Suprapubic skin (tissue), 4 donors: ENCODE measurements at regions not wholly inside any gene's neighbourhood (a gene's known extent, or its start where the extent isn't known, plus 50 kb on each side); places are given as distances from the start of the nearest gene placed in this dataset.

Experiments used
- DNase-seq, 2 donors: peaks; one replicate each; pipeline ENCODE4 v3.0.0-alpha.2; 2019; ENCODE audit warnings: low spot score in 2 of 2
- H3K27ac ChIP-seq: fragments of 200-600 bp; sonication (generic); one replicate; pipeline ENCODE4 v1.5.1; 2019
- H3K27me3 ChIP-seq: fragments of 200-600 bp; sonication (generic); one replicate; pipeline ENCODE4 v1.5.1; 2019
- H3K36me3 ChIP-seq: fragments of 200-600 bp; sonication (generic); one replicate; pipeline ENCODE4 v1.5.1; 2019
- H3K4me1 ChIP-seq: fragments of 200-600 bp; sonication (generic); one replicate; pipeline ENCODE4 v1.5.1; 2019
- H3K4me3 ChIP-seq: fragments of 200-600 bp; sonication (generic); one replicate; pipeline ENCODE4 v1.5.1; 2019; ENCODE audit warnings: mild to moderate bottlenecking
- H3K9me3 ChIP-seq: fragments of 200-600 bp; sonication (generic); one replicate; pipeline ENCODE4 v1.5.1; 2019
- CTCF ChIP-seq, 2 donors: fragments of 200-600 bp in 1 of 2; fragments of 450-650 bp in 1 of 2; sonication (generic) in 1 of 2; IDR thresholded peaks; one replicate each; pipeline ENCODE4 v1.5.1; 2016 to 2019; ENCODE audit warnings: antibody characterized with exemption in 2 of 2, mild to moderate bottlenecking in 1 of 2, moderate library complexity in 1 of 2
- EP300 ChIP-seq: sonication (generic); formaldehyde crosslinking; IDR thresholded peaks from one replicate; pipeline ENCODE4 v1.6.1; 2017; ENCODE audit warnings: antibody characterized with exemption
- POLR2A ChIP-seq, 2 donors: fragments of 450-650 bp; IDR thresholded peaks; one replicate each; pipeline ENCODE4 v1.6.1; 2017; ENCODE audit warnings: antibody characterized with exemption in 2 of 2, mild to moderate bottlenecking in 2 of 2, moderate library complexity in 2 of 2
- POLR2AphosphoS5 ChIP-seq, 3 donors: sonication (generic); formaldehyde crosslinking; IDR thresholded peaks; one replicate each; pipeline ENCODE4 v1.6.1; 2017; ENCODE audit warnings: antibody characterized with exemption in 3 of 3
- WGBS: methylation state at CpG from one replicate; pipeline ENCODE4 v1.1.5; 2018; 5-methylcytosine and 5-hydroxymethylcytosine counted together

DNA sequence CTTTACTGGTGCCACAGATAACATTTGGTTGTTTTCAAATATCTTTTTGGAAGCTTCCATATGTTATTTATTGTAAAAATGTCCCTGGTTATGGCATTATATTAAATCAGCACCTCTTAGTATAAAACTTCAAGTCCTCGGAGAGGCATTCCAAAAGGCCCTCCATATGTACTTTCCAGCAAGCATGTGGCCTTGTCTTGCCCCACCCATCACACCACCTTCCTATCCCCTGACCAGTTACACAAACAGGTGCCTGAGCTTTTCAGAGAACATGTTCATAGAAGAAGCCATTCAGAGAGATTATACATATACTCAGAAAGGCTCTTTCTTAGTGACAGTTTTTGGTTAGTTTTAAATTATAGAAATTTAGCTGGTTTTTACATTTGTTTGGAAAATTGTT is 92.4 kb upstream of the PRKG1 start:
- no peaks in the 10 kb centered on the region for H3K9me3 ChIP-seq
- H3K36me3 ChIP-seq: no peaks in the 10 kb centered on the region
- DNase-seq: no peak
- H3K27ac ChIP-seq: no peak overlapping the region
- TF ChIP-seq CTCF (IDR thresholded peaks at IDR 0.05): no peak
- no peak for TF ChIP-seq EP300
- no peak for TF ChIP-seq POLR2AphosphoS5 (IDR thresholded peaks at IDR 0.05)
- TF ChIP-seq POLR2A (IDR thresholded peaks at IDR 0.05): no peak
- 86% methylated on average over 1 of the region's 1 CpG for WGBS
- H3K4me1 ChIP-seq: no peaks in the 10 kb centered on the region
- no peaks in the 10 kb centered on the region for H3K27me3 ChIP-seq
- H3K4me3 ChIP-seq: no peak overlapping the region

- WGBS: 52% methylated on average over 4 of the region's 4 CpGs
- Histone ChIP-seq H3K9me3 (no peaks in the 10 kb centered on the region), H3K36me3 (no peaks in the 10 kb centered on the region)
Measured at GRCh38 chr10:50982989-50983388, 91.3 kb upstream of the PRKG1 start.

GRCh38 chr10:50987934-50988333 is 86.4 kb upstream of the PRKG1 start:
- TF ChIP-seq EP300: no peak
- no peak for TF ChIP-seq CTCF (IDR thresholded peaks at IDR 0.05)
- TF ChIP-seq POLR2A (IDR thresholded peaks at IDR 0.05): no peak
- TF ChIP-seq POLR2AphosphoS5 (IDR thresholded peaks at IDR 0.05): no peak
- Histone ChIP-seq H3K9me3 (no peaks in the 10 kb centered on the region), H3K4me3 (no peak overlapping the region), H3K36me3 (no peaks in the 10 kb centered on the region), H3K27ac (no peak overlapping the region), H3K27me3 (peaks cover 27% of the 10 kb centered on the region), H3K4me1 (peaks cover 12% of the 10 kb centered on the region)
- 96% methylated on average over 2 of the region's 2 CpGs for WGBS
- no peak for DNase-seq

More at GRCh38 chr10:50982989-50983388, 91.3 kb upstream of the PRKG1 start:
- H3K27me3 ChIP-seq: no peaks in the 10 kb centered on the region
- DNase-seq: no peak
- no peaks in the 10 kb centered on the region for H3K4me1 ChIP-seq
- no peak overlapping the region for H3K27ac ChIP-seq
- TF ChIP-seq POLR2AphosphoS5 (IDR thresholded peaks at IDR 0.05): no peak
- no peak overlapping the region for H3K4me3 ChIP-seq

GRCh38 chr10:50988792-50989191 is 85.5 kb upstream of the PRKG1 start:
- DNase-seq: no peak
- Histone ChIP-seq H3K36me3 (no peaks in the 10 kb centered on the region), H3K9me3 (no peaks in the 10 kb centered on the region), H3K4me3 (no peak overlapping the region), H3K27me3 (peaks cover 31% of the 10 kb centered on the region), H3K4me1 (peaks cover 19% of the 10 kb centered on the region), H3K27ac (no peak overlapping the region)
- 42% methylated on average over 4 of the region's 4 CpGs for WGBS
- peak in 1 of 2 donors; percentile 21 for TF ChIP-seq CTCF (IDR thresholded peaks at IDR 0.05)
- no peak for TF ChIP-seq EP300
- no peak for TF ChIP-seq POLR2AphosphoS5 (IDR thresholded peaks at IDR 0.05)

GRCh38 chr10:50990568-50991455 is 83.5 kb upstream of the PRKG1 start:
- H3K4me3 ChIP-seq: peak overlapping the region; percentile 62
- peak in 1 of 2 donors; percentile 65 for DNase-seq
- 3% methylated on average over 48 of the region's 49 CpGs for WGBS
- H3K27ac ChIP-seq: peak overlapping the region; percentile 72
- peaks cover 31% of the 10 kb centered on the region for H3K27me3 ChIP-seq
- TF ChIP-seq POLR2AphosphoS5 (IDR thresholded peaks at IDR 0.05) (no peak), CTCF (IDR thresholded peaks at IDR 0.05) (no peak), EP300 (no peak), POLR2A (IDR thresholded peaks at IDR 0.05) (no peak)
- H3K4me1 ChIP-seq: peaks cover 19% of the 10 kb centered on the region
- H3K9me3 ChIP-seq: no peaks in the 10 kb centered on the region
- H3K36me3 ChIP-seq: no peaks in the 10 kb centered on the region
